NCI-H446 treated with DMSO at 0.1 percent for 48 hours (cell line): ENCODE measurements at regions not wholly inside any gene's neighbourhood (a gene's known extent, or its start where the extent isn't known, plus 50 kb on each side); places are given as distances from the start of the nearest gene placed in this dataset.
"Not testable (repeated sequence)": the region's sequence is repeated elsewhere in the genome, so short reads cannot be mapped to it uniquely, and the experiment has no call there.

Experiments
- DNase-seq: peaks from one replicate; lab custom pipeline; 2025; lab: John Stamatoyannopoulos, UW

DNA sequence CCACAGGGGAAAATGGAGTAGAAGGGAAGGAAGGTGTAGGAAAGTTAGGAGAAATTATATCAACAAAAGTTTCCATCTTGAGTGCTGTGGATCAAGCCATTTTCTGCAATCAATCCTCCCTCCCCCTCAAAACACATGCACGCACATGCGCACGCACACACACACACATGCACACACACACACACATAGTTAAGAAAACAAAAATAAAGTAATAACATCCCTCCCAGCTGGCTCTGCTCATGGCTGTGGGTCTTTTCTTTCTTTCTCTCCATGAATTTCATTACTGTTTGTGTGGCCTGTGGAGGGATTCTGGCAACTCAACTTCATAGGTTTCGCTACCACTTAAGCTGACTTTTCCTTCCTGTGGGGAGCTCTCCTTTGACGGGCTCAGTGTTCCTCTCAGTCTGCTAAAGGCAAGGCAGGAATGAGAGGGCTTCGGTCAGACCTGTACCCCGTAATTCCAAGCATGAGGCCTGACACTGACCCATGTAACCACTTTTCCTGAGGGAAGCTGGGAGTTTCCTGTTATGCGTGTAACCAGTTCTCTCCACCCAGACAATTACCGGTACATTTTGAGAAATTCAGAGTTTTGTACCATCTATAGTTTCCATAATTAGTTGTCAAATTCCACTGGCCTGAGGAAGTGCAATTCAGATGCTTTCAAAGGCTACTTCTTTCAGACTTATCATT, 79.8 kb downstream of the ZNF92 start:
- DNase-seq = no peak

DNA sequence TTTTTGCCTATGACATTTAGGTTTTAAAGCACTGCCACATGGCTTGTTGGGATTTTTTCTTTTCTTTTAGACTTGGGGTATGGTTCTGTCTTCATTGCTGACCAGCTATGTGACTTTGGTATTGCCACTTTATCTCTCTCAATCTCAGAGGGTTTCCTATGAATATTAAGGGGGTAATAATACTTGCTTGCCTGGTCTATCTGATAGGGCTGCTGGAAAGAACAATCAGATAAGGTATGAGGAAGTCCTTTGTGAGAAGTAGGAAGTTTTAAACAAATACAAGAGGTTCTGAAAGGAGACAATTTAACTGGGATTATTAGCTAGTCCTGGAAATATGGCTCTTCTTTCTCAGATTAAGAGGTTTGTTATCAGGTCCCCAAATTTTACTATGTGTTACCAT, 80.8 kb downstream of the ZNF92 start:
- DNase-seq = no peak

DNA sequence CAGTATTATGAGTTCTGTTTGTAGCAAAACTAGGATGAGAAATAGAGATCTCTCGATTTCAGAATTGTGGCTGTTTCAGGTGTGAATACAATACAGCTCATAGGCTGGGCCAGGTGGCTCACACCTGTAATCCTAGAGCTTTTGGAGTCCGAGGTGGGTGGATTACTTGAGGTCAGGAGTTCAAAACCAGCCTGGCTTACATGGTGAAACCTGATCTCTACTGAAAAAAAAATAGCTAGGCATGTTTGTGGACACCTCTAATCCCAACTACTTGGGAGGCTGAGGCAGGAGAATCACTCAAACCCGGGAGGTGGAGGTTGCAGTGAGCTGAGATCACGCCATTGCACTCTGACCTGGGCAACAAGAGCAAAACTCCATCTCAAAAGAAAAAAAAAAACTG, 81.4 kb downstream of the ZNF92 start:
- DNase-seq = not testable (repeated sequence)

DNA sequence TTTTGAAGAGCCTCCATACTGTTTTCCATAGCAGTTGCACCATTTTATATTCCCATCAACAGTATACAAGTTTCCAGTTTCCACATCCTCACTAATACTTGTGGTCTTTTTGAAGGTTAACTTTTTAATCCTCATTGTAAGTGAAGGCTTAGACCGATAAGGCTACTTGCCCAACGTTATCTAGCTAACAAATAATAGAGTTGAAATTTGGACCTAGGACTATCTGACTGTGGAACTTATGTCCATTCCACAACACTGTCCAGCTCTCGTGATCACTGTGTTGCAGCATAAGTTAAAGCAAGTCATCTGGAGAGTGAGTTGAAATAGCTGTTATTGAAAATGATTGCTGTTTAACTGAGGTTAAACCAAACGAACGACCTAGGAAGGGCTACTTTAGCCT, 84.0 kb downstream of the ZNF92 start:
- DNase-seq = no peak

DNA sequence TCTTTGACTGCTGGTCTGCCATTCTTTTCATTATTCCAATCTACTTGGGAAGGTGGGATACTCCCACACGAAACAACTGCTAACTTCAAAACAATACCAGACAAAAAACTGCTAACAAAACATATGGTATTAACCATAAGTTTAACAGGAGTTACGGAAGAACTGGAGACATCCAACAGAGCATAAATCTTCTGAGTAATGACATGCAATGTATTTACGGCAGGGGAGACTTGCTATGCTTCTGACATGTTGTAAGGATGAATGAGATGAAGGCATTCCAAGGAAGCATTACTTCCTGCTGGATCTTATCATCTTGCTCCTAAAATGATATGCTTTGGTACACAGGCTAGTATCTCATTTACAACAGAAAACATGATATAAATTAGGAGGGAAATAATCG, 85.8 kb downstream of the ZNF92 start:
- no peak for DNase-seq

GRCh38 chr7:65462148-65462716, 88.6 kb downstream of the ZNF92 start:
- DNase-seq = no peak

DNA sequence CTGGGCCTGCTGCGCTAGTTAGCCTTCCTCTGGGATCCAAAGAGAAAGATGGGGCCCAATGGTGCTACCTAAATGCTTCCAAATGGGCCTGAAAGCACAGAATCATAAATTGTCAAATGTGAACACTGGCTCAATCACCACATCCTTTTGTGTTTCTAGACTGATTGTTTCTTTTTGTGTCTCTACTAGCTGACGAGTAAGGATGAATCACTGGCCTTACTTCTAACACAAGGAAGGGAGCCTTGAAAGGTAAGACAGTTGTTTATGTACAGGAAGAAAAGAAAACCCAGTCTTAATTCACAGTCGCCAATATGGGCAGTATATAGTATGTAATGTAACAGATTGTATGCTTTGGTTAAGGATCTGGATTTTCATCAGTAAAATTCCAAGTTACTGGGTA, 89.5 kb downstream of the ZNF92 start:
- no peak for DNase-seq

DNA sequence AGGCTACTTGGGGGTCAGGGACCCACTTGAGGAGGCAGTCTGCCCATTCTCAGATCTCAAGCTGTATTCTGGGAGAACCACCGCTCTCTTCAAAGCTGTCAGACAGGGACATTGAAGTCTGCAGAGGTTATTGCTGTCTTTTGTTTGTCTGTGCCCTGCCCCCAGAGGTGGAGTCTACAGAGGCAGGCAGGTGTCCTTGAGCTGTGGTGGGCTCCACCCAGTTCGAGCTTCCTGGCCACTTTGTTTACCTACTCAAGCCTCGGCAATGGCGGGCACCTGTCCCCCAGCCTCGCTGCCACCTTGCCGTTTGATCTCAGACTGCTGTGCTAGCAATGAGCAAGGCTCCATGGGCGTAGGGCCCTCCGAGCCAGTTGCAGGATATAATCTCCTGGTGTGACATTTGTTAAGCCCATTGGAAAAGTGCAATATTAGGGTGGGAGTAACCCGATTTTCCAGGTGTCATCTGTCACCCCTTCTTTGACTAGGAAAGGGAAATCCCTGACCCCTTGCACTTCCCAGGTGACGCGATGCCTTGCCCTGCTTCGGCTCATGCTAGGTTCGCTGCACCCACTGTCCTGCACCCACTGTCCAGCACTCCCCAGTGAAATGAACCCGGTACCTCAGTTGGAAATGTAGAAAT, 96.4 kb downstream of the ZNF92 start:
- DNase-seq = not testable (repeated sequence)

DNA sequence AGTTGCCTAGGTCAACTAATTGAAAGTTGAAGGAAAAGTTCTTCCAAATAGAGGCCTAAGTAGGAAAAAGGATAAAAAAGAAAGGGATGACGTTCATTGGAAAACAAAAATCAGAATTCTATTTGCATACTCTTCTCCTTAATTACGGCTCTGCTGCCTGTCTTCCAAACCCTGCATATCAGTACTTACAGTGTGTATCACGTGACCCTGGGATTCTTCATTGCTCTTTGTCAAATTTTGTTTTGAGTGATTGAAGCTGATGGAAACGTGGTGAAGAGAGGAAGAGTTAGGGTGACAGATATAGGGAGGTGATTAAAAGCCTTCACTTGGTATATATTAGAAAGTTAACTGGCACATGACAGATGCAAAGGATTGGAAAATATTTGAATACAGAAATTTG, 97.9 kb downstream of the ZNF92 start:
- DNase-seq = no peak

- no peak for DNase-seq
These were observed 101.5 kb downstream of the ZNF92 start for GRCh38 chr7:65475040-65475726.

GRCh38 chr7:65475734-65476319, 102.2 kb downstream of the ZNF92 start:
- no peak for DNase-seq

DNA sequence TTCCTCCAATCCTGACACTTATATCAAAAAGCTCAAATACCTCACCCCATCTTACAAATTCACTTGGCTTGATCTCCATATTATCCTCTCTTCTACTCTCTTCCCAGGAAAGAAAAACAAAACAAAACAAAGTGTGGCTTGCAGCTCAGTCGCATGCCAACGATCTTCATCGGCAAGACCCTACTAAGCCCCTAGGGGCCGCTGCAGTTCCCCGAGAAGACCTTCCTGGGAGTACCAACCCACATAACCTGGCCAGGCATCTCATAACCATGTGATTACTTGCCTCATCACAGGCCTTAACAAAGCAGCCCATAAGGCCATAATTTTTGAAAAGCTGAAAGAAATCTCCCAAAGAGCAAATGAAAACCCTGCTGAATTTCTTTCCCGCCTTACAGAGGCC, 103.7 kb downstream of the ZNF92 start:
- no peak for DNase-seq

- DNase-seq = no peak
These were observed 115.7 kb downstream of the ZNF92 start for GRCh38 chr7:65489260-65489767.

- not testable (repeated sequence) for DNase-seq
These were observed 123.0 kb downstream of the ZNF92 start for GRCh38 chr7:65496697-65497096.

DNA sequence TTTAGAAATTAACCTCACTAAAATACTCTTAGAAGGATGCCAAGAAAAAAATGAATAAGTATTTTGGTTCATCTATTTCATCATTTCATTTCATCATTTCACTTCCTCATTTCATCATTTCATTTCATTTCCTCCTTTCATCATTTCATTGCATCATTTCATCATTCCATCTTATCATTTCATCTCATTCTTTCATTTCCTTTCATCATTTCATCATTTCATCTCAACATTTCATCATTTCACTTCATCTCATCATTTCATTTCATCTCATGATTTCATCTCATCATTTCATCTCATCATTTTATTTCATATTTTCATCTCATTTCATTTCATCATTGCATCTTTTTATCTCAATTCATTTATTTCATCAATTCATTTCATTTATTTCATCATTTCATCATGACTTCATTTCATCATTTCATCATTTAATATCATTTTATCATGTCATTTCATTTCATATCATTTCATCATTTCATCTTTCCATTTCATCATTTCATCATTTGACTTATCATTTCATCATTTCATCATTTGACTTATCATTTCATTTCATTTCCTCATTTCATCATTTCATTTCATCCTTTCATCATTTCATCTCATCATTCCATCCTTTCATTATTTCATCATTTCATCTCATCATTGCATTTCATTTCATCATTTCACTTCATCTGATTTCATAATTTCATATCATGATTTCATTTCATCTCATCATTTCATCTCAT, 129.9 kb downstream of the ZNF92 start:
- no peak for DNase-seq

DNA sequence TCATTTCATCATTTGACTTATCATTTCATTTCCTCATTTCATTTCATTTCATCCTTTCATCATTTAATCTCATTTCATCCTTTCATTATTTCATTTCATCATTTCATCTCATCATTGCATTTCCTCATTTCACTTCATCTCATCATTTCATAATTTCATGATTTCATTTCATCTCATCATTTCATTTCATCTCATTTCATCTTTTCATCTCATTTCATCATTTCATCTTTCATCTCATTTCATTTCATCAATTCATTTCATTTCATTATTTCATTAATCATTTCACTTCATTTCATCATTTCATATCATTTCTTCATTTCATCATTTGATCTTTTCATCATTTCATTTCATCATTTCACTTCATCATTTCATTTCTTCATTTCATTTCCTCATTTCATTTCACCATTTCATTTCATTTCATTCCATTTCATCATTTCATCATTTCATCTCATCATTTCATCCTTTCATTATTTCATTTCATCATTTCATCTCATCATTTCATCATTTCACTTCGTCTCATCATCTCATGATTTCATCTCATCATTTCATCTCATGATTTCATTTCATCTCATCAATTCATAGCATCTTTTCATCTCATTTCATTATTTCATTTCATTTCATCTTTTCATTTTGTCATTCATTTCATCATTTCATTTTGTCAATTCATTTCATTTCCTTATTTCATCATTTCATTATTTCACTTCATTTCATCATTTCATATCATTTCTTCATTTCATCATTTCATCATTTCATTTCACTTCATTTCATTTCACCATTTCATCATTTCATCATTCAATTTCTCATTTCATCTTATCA, 131.1 kb downstream of the ZNF92 start:
- DNase-seq = not testable (repeated sequence)

DNA sequence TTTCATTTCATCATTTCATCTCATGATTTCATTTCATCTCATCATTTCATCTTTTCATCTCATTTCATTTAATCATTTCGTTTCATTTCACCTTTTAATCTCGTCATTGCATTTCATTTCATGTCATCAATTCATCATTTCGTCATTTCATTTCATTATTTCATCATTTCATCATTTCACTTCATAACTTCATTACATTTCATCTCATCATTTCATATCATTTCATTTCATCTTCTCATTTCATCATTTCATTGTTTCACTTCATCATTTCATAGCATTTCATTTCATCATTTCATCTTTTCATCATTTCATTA, 131.6 kb downstream of the ZNF92 start:
- not testable (repeated sequence) for DNase-seq

GRCh38 chr7:65508581-65509367, 135.1 kb downstream of the ZNF92 start:
- DNase-seq = not testable (repeated sequence)

- no peak for DNase-seq
These were observed 135.9 kb downstream of the ZNF92 start for GRCh38 chr7:65509368-65510186.
